Type B pancreatic cell (in vitro differentiated cells): ENCODE measurements at regions not wholly inside any gene's neighbourhood (a gene's known extent, or its start where the extent isn't known, plus 50 kb on each side); places are given as distances from the start of the nearest gene placed in this dataset.

Experiments
- DNase-seq: peaks from one replicate; pipeline ENCODE4 v3.0.0; 2021; ENCODE audit warnings: mixed read lengths; ENCODE audit not compliant: unreplicated experiment; ENCODE audit errors: extremely low spot score
- H3K27ac Mint-ChIP-seq: 2 replicates; pipeline ENCODE4 v1.8.0; 2021; ENCODE audit warnings: mild to moderate bottlenecking, mixed read lengths
- H3K27me3 Mint-ChIP-seq: 2 replicates; pipeline ENCODE4 v1.8.0; 2021; ENCODE audit warnings: mixed read lengths
- H3K36me3 Mint-ChIP-seq: 2 replicates; pipeline ENCODE4 v1.8.0; 2021; ENCODE audit warnings: mixed read lengths
- H3K4me1 Mint-ChIP-seq: one replicate; pipeline ENCODE4 v1.8.0; 2021; ENCODE audit warnings: mixed read lengths; ENCODE audit not compliant: unreplicated experiment
- H3K4me3 Mint-ChIP-seq: 2 replicates; pipeline ENCODE4 v1.8.0; 2021; ENCODE audit warnings: mild to moderate bottlenecking, mixed read lengths
- H3K9me3 Mint-ChIP-seq: 2 replicates; pipeline ENCODE4 v1.8.0; 2021; ENCODE audit warnings: mixed read lengths
- CTCF ChIP-seq: fragments of 200-600 bp; sonication (generic); conservative IDR thresholded peaks from 2 replicates; pipeline ENCODE4 v1.5.0; 2021; ENCODE audit warnings: antibody characterized with exemption, mild to moderate bottlenecking

GRCh38 chr7:13777242-13777641 lies 212.2 kb downstream of the ETV1 start:
- no peak overlapping the region for H3K27ac Mint-ChIP-seq
- no peaks in the 10 kb centered on the region for H3K4me1 Mint-ChIP-seq
- no peaks in the 10 kb centered on the region for H3K36me3 Mint-ChIP-seq
- no peaks in the 10 kb centered on the region for H3K9me3 Mint-ChIP-seq
- H3K4me3 Mint-ChIP-seq, result no peak overlapping the region
- DNase-seq, result no peak
- no peak for TF ChIP-seq CTCF
- no peaks in the 10 kb centered on the region for H3K27me3 Mint-ChIP-seq

- no peaks in the 10 kb centered on the region for H3K27me3 Mint-ChIP-seq
- H3K4me3 Mint-ChIP-seq, result no peak overlapping the region
- H3K9me3 Mint-ChIP-seq, result no peaks in the 10 kb centered on the region
- H3K36me3 Mint-ChIP-seq, result no peaks in the 10 kb centered on the region
- H3K4me1 Mint-ChIP-seq, result no peaks in the 10 kb centered on the region
- DNase-seq, result no peak
- H3K27ac Mint-ChIP-seq, result no peak overlapping the region
- TF ChIP-seq CTCF, result no peak
Measured at GRCh38 chr7:13778967-13779366, 210.5 kb downstream of the ETV1 start.

GRCh38 chr7:13790611-13791010 lies 198.9 kb downstream of the ETV1 start:
- no peak overlapping the region for H3K4me3 Mint-ChIP-seq
- no peaks in the 10 kb centered on the region for H3K27me3 Mint-ChIP-seq
- H3K36me3 Mint-ChIP-seq, result no peaks in the 10 kb centered on the region
- DNase-seq, result no peak
- H3K4me1 Mint-ChIP-seq, result no peaks in the 10 kb centered on the region
- TF ChIP-seq CTCF, result no peak
- H3K9me3 Mint-ChIP-seq, result no peaks in the 10 kb centered on the region
- H3K27ac Mint-ChIP-seq, result no peak overlapping the region

GRCh38 chr7:13792208-13792607 lies 197.3 kb downstream of the ETV1 start:
- H3K36me3 Mint-ChIP-seq, result no peaks in the 10 kb centered on the region
- DNase-seq, result no peak
- H3K27me3 Mint-ChIP-seq, result no peaks in the 10 kb centered on the region
- no peak overlapping the region for H3K27ac Mint-ChIP-seq
- no peak overlapping the region for H3K4me3 Mint-ChIP-seq
- H3K9me3 Mint-ChIP-seq, result no peaks in the 10 kb centered on the region
- TF ChIP-seq CTCF, result no peak
- H3K4me1 Mint-ChIP-seq, result no peaks in the 10 kb centered on the region

GRCh38 chr7:13793926-13794325 lies 195.5 kb downstream of the ETV1 start:
- Mint-ChIP-seq H3K4me3 (no peak overlapping the region), H3K4me1 (no peaks in the 10 kb centered on the region), H3K9me3 (no peaks in the 10 kb centered on the region), H3K27me3 (no peaks in the 10 kb centered on the region), H3K27ac (no peak overlapping the region), H3K36me3 (no peaks in the 10 kb centered on the region)
- no peak for DNase-seq
- TF ChIP-seq CTCF, result no peak

GRCh38 chr7:13794581-13794980 lies 194.9 kb downstream of the ETV1 start:
- no peak for DNase-seq
- TF ChIP-seq CTCF, result no peak
- Mint-ChIP-seq H3K4me1 (no peaks in the 10 kb centered on the region), H3K4me3 (no peak overlapping the region), H3K27ac (no peak overlapping the region), H3K36me3 (no peaks in the 10 kb centered on the region), H3K9me3 (no peaks in the 10 kb centered on the region), H3K27me3 (no peaks in the 10 kb centered on the region)
